NT2/D1 (cell line): ENCODE measurements at regions not wholly inside any gene's neighbourhood (a gene's known extent, or its start where the extent isn't known, plus 50 kb on each side); places are given as distances from the start of the nearest gene placed in this dataset.

Experiments used
- DNase-seq: peaks from one replicate; pipeline ENCODE4 v3.0.0-alpha.2; 2011; ENCODE audit warnings: low read depth, low spot score
- H3K27me3 ChIP-seq: 2 replicates; pipeline ENCODE4 v1.6.0; 2011; ENCODE audit warnings: mild to moderate bottlenecking; ENCODE audit not compliant: insufficient read length, insufficient read depth
- H3K36me3 ChIP-seq: 2 replicates; pipeline ENCODE4 v1.6.1; 2011; ENCODE audit warnings: mild to moderate bottlenecking, low read length, mixed read lengths; ENCODE audit not compliant: insufficient read depth, insufficient read length
- H3K4me1 ChIP-seq: 2 replicates; pipeline ENCODE4 v1.5.1; 2011; ENCODE audit not compliant: insufficient read depth, insufficient read length
- H3K4me3 ChIP-seq: 2 replicates; pipeline ENCODE4 v1.5.1; 2011; ENCODE audit warnings: low read depth; ENCODE audit not compliant: insufficient read length
- H3K9ac ChIP-seq: 2 replicates; pipeline ENCODE4 v1.6.0; 2011; ENCODE audit warnings: low read depth; ENCODE audit not compliant: insufficient read length
- H3K9me3 ChIP-seq: 2 replicates; pipeline ENCODE4 v1.5.1; 2011; ENCODE audit warnings: mild to moderate bottlenecking, low read length; ENCODE audit not compliant: insufficient read depth
- SUZ12 ChIP-seq: IDR thresholded peaks from 2 replicates; pipeline ENCODE4 v1.6.1; 2011; ENCODE audit not compliant: insufficient read length, insufficient read depth; ENCODE audit errors: extremely low read depth
- YY1 ChIP-seq: IDR thresholded peaks from 2 replicates; pipeline ENCODE4 v1.6.1; 2011; ENCODE audit not compliant: insufficient read length, insufficient read depth
- ZNF274 ChIP-seq: IDR thresholded peaks from 2 replicates; pipeline ENCODE4 v1.6.1; 2011; ENCODE audit warnings: mild to moderate bottlenecking, low read depth, low read length

GRCh38 chr10:111472445-111472844 lies 395.6 kb downstream of the ADRA2A start:
- DNase-seq: no peak
- TF ChIP-seq ZNF274 (no peak), SUZ12 (no peak), YY1 (no peak)
- H3K9ac ChIP-seq: no peak overlapping the region

GRCh38 chr10:111473361-111473760 lies 396.5 kb downstream of the ADRA2A start:
- no peak for DNase-seq
- Histone ChIP-seq H3K9me3 (no peaks in the 10 kb centered on the region), H3K27me3 (no peaks in the 10 kb centered on the region), H3K9ac (no peak overlapping the region), H3K4me3 (no peak overlapping the region), H3K4me1 (no peaks in the 10 kb centered on the region), H3K36me3 (no peaks in the 10 kb centered on the region)
- no peak for TF ChIP-seq ZNF274
- no peak for TF ChIP-seq SUZ12
- no peak for TF ChIP-seq YY1

More at GRCh38 chr10:111472445-111472844, 395.6 kb downstream of the ADRA2A start:
- Histone ChIP-seq H3K4me1 (no peaks in the 10 kb centered on the region), H3K36me3 (no peaks in the 10 kb centered on the region), H3K27me3 (no peaks in the 10 kb centered on the region), H3K4me3 (no peak overlapping the region), H3K9me3 (no peaks in the 10 kb centered on the region)

GRCh38 chr10:111474786-111475185 lies 398.0 kb downstream of the ADRA2A start:
- Histone ChIP-seq H3K4me3 (no peak overlapping the region), H3K4me1 (no peaks in the 10 kb centered on the region), H3K9me3 (no peaks in the 10 kb centered on the region), H3K9ac (no peak overlapping the region), H3K36me3 (no peaks in the 10 kb centered on the region), H3K27me3 (no peaks in the 10 kb centered on the region)
- DNase-seq: no peak
- TF ChIP-seq ZNF274 (no peak), SUZ12 (no peak), YY1 (no peak)

GRCh38 chr10:111475720-111476119 lies 398.9 kb downstream of the ADRA2A start:
- Histone ChIP-seq H3K9me3 (no peaks in the 10 kb centered on the region), H3K27me3 (no peaks in the 10 kb centered on the region), H3K9ac (no peak overlapping the region), H3K4me1 (no peaks in the 10 kb centered on the region), H3K36me3 (no peaks in the 10 kb centered on the region), H3K4me3 (no peak overlapping the region)
- TF ChIP-seq SUZ12 (no peak), ZNF274 (no peak), YY1 (no peak)
- no peak for DNase-seq

GRCh38 chr10:111478651-111479050 lies 401.8 kb downstream of the ADRA2A start:
- TF ChIP-seq ZNF274: no peak
- TF ChIP-seq YY1: no peak
- TF ChIP-seq SUZ12: no peak
- no peaks in the 10 kb centered on the region for H3K4me1 ChIP-seq
- no peaks in the 10 kb centered on the region for H3K27me3 ChIP-seq
- no peak for DNase-seq
- H3K9ac ChIP-seq: no peak overlapping the region
- H3K4me3 ChIP-seq: no peak overlapping the region
- H3K9me3 ChIP-seq: no peaks in the 10 kb centered on the region
- no peaks in the 10 kb centered on the region for H3K36me3 ChIP-seq

- Histone ChIP-seq H3K27me3 (no peaks in the 10 kb centered on the region), H3K4me1 (no peaks in the 10 kb centered on the region), H3K9me3 (no peaks in the 10 kb centered on the region), H3K36me3 (no peaks in the 10 kb centered on the region), H3K9ac (no peak overlapping the region), H3K4me3 (no peak overlapping the region)
- DNase-seq: no peak
- no peak for TF ChIP-seq SUZ12
- no peak for TF ChIP-seq YY1
- TF ChIP-seq ZNF274: no peak
Observed at GRCh38 chr10:111479966-111480365, 403.1 kb downstream of the ADRA2A start.

- DNase-seq: no peak
Observed at GRCh38 chr10:111481261-111481826, 404.5 kb downstream of the ADRA2A start.

More at GRCh38 chr10:111481261-111481826, 404.5 kb downstream of the ADRA2A start:
- no peak for TF ChIP-seq ZNF274
- no peak for TF ChIP-seq YY1
- TF ChIP-seq SUZ12: no peak
- Histone ChIP-seq H3K4me1 (no peaks in the 10 kb centered on the region), H3K36me3 (no peaks in the 10 kb centered on the region), H3K4me3 (no peak overlapping the region), H3K27me3 (no peaks in the 10 kb centered on the region), H3K9ac (no peak overlapping the region), H3K9me3 (no peaks in the 10 kb centered on the region)
